ENCODE measurements at regions not wholly inside any gene's neighbourhood (a gene's known extent, or its start where the extent isn't known, plus 50 kb on each side); places are given as distances from the start of the nearest gene placed in this dataset.
"Not testable (repeated sequence)": the region's sequence is repeated elsewhere in the genome, so short reads cannot be mapped to it uniquely, and the experiment has no call there.

- H3K36me3 Mint-ChIP-seq, result no peaks in the 10 kb centered on the region
Measured at GRCh38 chr12:105665366-105665765, 334.9 kb downstream of the C12orf75 start.

GRCh38 chr12:105667973-105668743 lies 337.7 kb downstream of the C12orf75 start:
- Mint-ChIP-seq H3K4me1 (ENCODE audit: low read depth) (no peaks in the 10 kb centered on the region), H3K36me3 (no peaks in the 10 kb centered on the region), H3K9me3 (no peaks in the 10 kb centered on the region), H3K4me3 (no peak overlapping the region), H3K27ac (no peak overlapping the region), H3K27me3 (no peaks in the 10 kb centered on the region)
- POLR2A ChIA-PET, result no interaction called here
- intact Hi-C loops (cut with micrococcal nuclease), result no loop called here
- DNase-seq, result no peak
- CTCF ChIA-PET, result no interaction called here

More at GRCh38 chr12:105665366-105665765, 334.9 kb downstream of the C12orf75 start:
- H3K27ac Mint-ChIP-seq, result no peak overlapping the region
- intact Hi-C loops (cut with micrococcal nuclease), result no loop called here
- no peak overlapping the region for H3K4me3 Mint-ChIP-seq
- no peaks in the 10 kb centered on the region for H3K9me3 Mint-ChIP-seq
- DNase-seq, result no peak
- POLR2A ChIA-PET, result no interaction called here
- no peaks in the 10 kb centered on the region for H3K27me3 Mint-ChIP-seq
- H3K4me1 Mint-ChIP-seq (ENCODE audit: low read depth), result no peaks in the 10 kb centered on the region
- CTCF ChIA-PET, result no interaction called here

- H3K9me3 Mint-ChIP-seq, result no peaks in the 10 kb centered on the region
- CTCF ChIA-PET, result no interaction called here
- H3K27ac Mint-ChIP-seq, result no peak overlapping the region
- intact Hi-C loops (cut with micrococcal nuclease), result no loop called here
- H3K36me3 Mint-ChIP-seq, result no peaks in the 10 kb centered on the region
- no peaks in the 10 kb centered on the region for H3K27me3 Mint-ChIP-seq
- no peak for DNase-seq
- no peak overlapping the region for H3K4me3 Mint-ChIP-seq
- H3K4me1 Mint-ChIP-seq (ENCODE audit: low read depth), result no peaks in the 10 kb centered on the region
- POLR2A ChIA-PET, result no interaction called here
Measured at GRCh38 chr12:105670672-105671071, 340.2 kb downstream of the C12orf75 start.

GRCh38 chr12:105671720-105672119 lies 341.2 kb downstream of the C12orf75 start:
- ChIA-PET CTCF (no interaction called here), POLR2A (no interaction called here)
- no peaks in the 10 kb centered on the region for H3K36me3 Mint-ChIP-seq
- intact Hi-C loops (cut with micrococcal nuclease), result no loop called here
- H3K4me1 Mint-ChIP-seq (ENCODE audit: low read depth), result no peaks in the 10 kb centered on the region
- no peak overlapping the region for H3K4me3 Mint-ChIP-seq
- H3K27ac Mint-ChIP-seq, result no peak overlapping the region
- H3K9me3 Mint-ChIP-seq, result no peaks in the 10 kb centered on the region
- no peak for DNase-seq
- no peaks in the 10 kb centered on the region for H3K27me3 Mint-ChIP-seq

- no peak for DNase-seq
- intact Hi-C loops (cut with micrococcal nuclease), result no loop called here
- Mint-ChIP-seq H3K27ac (no peak overlapping the region), H3K4me3 (no peak overlapping the region), H3K9me3 (no peaks in the 10 kb centered on the region), H3K27me3 (no peaks in the 10 kb centered on the region), H3K36me3 (no peaks in the 10 kb centered on the region), H3K4me1 (ENCODE audit: low read depth) (no peaks in the 10 kb centered on the region)
- POLR2A ChIA-PET, result no interaction called here
- CTCF ChIA-PET, result no interaction called here
Measured at GRCh38 chr12:105672121-105672975, 341.9 kb downstream of the C12orf75 start.

GRCh38 chr12:105674871-105675699 lies 344.6 kb downstream of the C12orf75 start:
- Mint-ChIP-seq H3K27me3 (no peaks in the 10 kb centered on the region), H3K4me3 (no peak overlapping the region), H3K36me3 (no peaks in the 10 kb centered on the region), H3K4me1 (ENCODE audit: low read depth) (no peaks in the 10 kb centered on the region), H3K9me3 (no peaks in the 10 kb centered on the region), H3K27ac (no peak overlapping the region)
- ChIA-PET POLR2A (no interaction called here), CTCF (no interaction called here)
- no peak for DNase-seq
- intact Hi-C loops (cut with micrococcal nuclease), result no loop called here

GRCh38 chr12:105676694-105677093 lies 346.2 kb downstream of the C12orf75 start:
- ChIA-PET CTCF (no interaction called here), POLR2A (no interaction called here)
- H3K27me3 Mint-ChIP-seq, result no peaks in the 10 kb centered on the region
- H3K9me3 Mint-ChIP-seq, result no peaks in the 10 kb centered on the region
- intact Hi-C loops (cut with micrococcal nuclease), result no loop called here
- H3K27ac Mint-ChIP-seq, result no peak overlapping the region
- no peaks in the 10 kb centered on the region for H3K36me3 Mint-ChIP-seq
- H3K4me3 Mint-ChIP-seq, result no peak overlapping the region
- DNase-seq, result no peak
- no peaks in the 10 kb centered on the region for H3K4me1 Mint-ChIP-seq (ENCODE audit: low read depth)

GRCh38 chr12:105677672-105678071 lies 347.2 kb downstream of the C12orf75 start:
- H3K27me3 Mint-ChIP-seq, result no peaks in the 10 kb centered on the region
- no peaks in the 10 kb centered on the region for H3K9me3 Mint-ChIP-seq
- intact Hi-C loops (cut with micrococcal nuclease), result no loop called here
- no peak overlapping the region for H3K4me3 Mint-ChIP-seq
- no peaks in the 10 kb centered on the region for H3K4me1 Mint-ChIP-seq (ENCODE audit: low read depth)
- H3K27ac Mint-ChIP-seq, result no peak overlapping the region
- ChIA-PET POLR2A (no interaction called here), CTCF (no interaction called here)
- no peaks in the 10 kb centered on the region for H3K36me3 Mint-ChIP-seq
- no peak for DNase-seq

GRCh38 chr12:105679982-105680381 lies 349.5 kb downstream of the C12orf75 start:
- no peaks in the 10 kb centered on the region for H3K36me3 Mint-ChIP-seq
- H3K9me3 Mint-ChIP-seq, result no peaks in the 10 kb centered on the region
- ChIA-PET POLR2A (no interaction called here), CTCF (interaction anchor here (1.3 kb wide), 1 partner anchor 456 kb away, joined by 4 read pairs; no protein-coding TSS in a partner anchor)
- intact Hi-C loops (cut with micrococcal nuclease), result no loop called here
- H3K4me1 Mint-ChIP-seq (ENCODE audit: low read depth), result no peaks in the 10 kb centered on the region
- no peaks in the 10 kb centered on the region for H3K27me3 Mint-ChIP-seq
- no peak for DNase-seq
- no peak overlapping the region for H3K4me3 Mint-ChIP-seq
- H3K27ac Mint-ChIP-seq, result no peak overlapping the region

GRCh38 chr12:105681341-105681740 lies 350.9 kb downstream of the C12orf75 start:
- no peaks in the 10 kb centered on the region for H3K36me3 Mint-ChIP-seq
- no peaks in the 10 kb centered on the region for H3K9me3 Mint-ChIP-seq
- no peaks in the 10 kb centered on the region for H3K4me1 Mint-ChIP-seq (ENCODE audit: low read depth)
- DNase-seq, result no peak
- ChIA-PET POLR2A (no interaction called here), CTCF (no interaction called here)
- intact Hi-C loops (cut with micrococcal nuclease), result no loop called here
- no peak overlapping the region for H3K27ac Mint-ChIP-seq
- no peaks in the 10 kb centered on the region for H3K27me3 Mint-ChIP-seq
- no peak overlapping the region for H3K4me3 Mint-ChIP-seq

GRCh38 chr12:105682821-105683220 lies 352.3 kb downstream of the C12orf75 start:
- H3K27ac Mint-ChIP-seq; H3K4me3 Mint-ChIP-seq; H3K9me3 Mint-ChIP-seq; intact Hi-C loops (cut with micrococcal nuclease); H3K4me1 Mint-ChIP-seq (ENCODE audit: low read depth); H3K36me3 Mint-ChIP-seq; DNase-seq; H3K27me3 Mint-ChIP-seq; POLR2A ChIA-PET; CTCF ChIA-PET: not testable (repeated sequence)

- DNase-seq; H3K27me3 Mint-ChIP-seq; POLR2A ChIA-PET; CTCF ChIA-PET; H3K36me3 Mint-ChIP-seq; intact Hi-C loops (cut with micrococcal nuclease); H3K9me3 Mint-ChIP-seq; H3K4me3 Mint-ChIP-seq; H3K4me1 Mint-ChIP-seq (ENCODE audit: low read depth); H3K27ac Mint-ChIP-seq: not testable (repeated sequence)
Measured at GRCh38 chr12:105683836-105684235, 353.3 kb downstream of the C12orf75 start.
